Brain microvascular endothelial cell (primary cell): ENCODE measurements at regions not wholly inside any gene's neighbourhood (a gene's known extent, or its start where the extent isn't known, plus 50 kb on each side); places are given as distances from the start of the nearest gene placed in this dataset.

Experiments
- DNase-seq: peaks from one replicate; pipeline ENCODE4 v3.0.0-alpha.2; 2020
- H3K27ac ChIP-seq: fragments of 250-450 bp; sonication (Bioruptor Pico); 2 replicates; pipeline ENCODE4 v1.5.1; 2020; ENCODE audit warnings: mild to moderate bottlenecking, moderate library complexity
- H3K27me3 ChIP-seq: fragments of 250-450 bp; sonication (Bioruptor Pico); replicated peaks from 2 replicates; pipeline ENCODE4 v1.5.1; 2020; ENCODE audit warnings: mild to moderate bottlenecking
- H3K36me3 ChIP-seq: fragments of 250-450 bp; sonication (Bioruptor Pico); replicated peaks from 2 replicates; pipeline ENCODE4 v1.5.1; 2020; ENCODE audit warnings: mild to moderate bottlenecking
- H3K4me3 ChIP-seq: 2 replicates; pipeline ENCODE4 v1.5.1; 2011; ENCODE audit warnings: low read depth, mild to moderate bottlenecking, control low read depth, low read length, moderate library complexity
- CTCF ChIP-seq: IDR thresholded peaks from 2 replicates; pipeline ENCODE4 v1.5.1; 2011; ENCODE audit warnings: low read depth, mild to moderate bottlenecking, moderate library complexity, low read length, control low read depth, inconsistent platforms; ENCODE audit errors: missing control alignments
- in situ Hi-C: cut with HindIII; loops from 2 replicates; pipeline ENCODE4 v1.10.0; 2017; ENCODE audit warnings: low sequenced_read_pairs, low pct_ligation_motif_present

GRCh38 chr3:95212117-95212516, 1149.3 kb downstream of the NSUN3 start:
- H3K4me3 ChIP-seq, result no peak overlapping the region
- no peak overlapping the region for H3K27ac ChIP-seq
- H3K36me3 ChIP-seq, result no peaks in the 10 kb centered on the region
- in situ Hi-C loops, result no loop called here
- DNase-seq, result no peak
- no peaks in the 10 kb centered on the region for H3K27me3 ChIP-seq
- no peak for TF ChIP-seq CTCF

DNA sequence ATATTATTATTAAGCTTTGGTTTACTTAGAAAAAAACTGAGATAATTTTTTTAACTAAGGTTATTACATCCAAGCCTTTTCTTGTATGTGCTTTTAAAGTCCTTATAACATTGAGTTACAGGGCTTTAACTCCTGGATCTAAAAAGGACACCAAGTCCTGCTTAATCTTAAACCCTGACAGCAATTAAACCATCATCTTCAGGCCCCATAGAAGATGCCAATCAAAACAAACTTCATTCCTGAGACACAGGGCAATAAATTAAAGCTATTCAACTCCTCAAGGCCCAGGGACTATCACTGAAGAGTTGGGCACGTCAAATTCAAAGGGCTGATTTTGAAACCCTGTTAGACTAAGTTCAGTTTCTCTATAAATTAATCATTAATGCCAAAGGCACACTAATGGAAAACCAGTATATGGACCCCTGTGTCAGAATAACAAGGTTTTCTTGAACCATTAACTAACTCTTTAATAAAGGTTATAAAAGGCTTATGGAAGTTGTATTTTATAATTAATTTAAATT, 1152.6 kb downstream of the NSUN3 start:
- no peak for TF ChIP-seq CTCF
- no peak for DNase-seq
- Histone ChIP-seq H3K27me3 (no peaks in the 10 kb centered on the region), H3K4me3 (no peak overlapping the region), H3K27ac (no peak overlapping the region), H3K36me3 (no peaks in the 10 kb centered on the region)
- in situ Hi-C loops, result no loop called here

- no peaks in the 10 kb centered on the region for H3K27me3 ChIP-seq
- H3K4me3 ChIP-seq, result no peak overlapping the region
- no peaks in the 10 kb centered on the region for H3K36me3 ChIP-seq
- in situ Hi-C loops, result no loop called here
- no peak for TF ChIP-seq CTCF
- DNase-seq, result no peak
- H3K27ac ChIP-seq, result no peak overlapping the region
Measured at GRCh38 chr3:95217661-95218060, 1154.8 kb downstream of the NSUN3 start.

DNA sequence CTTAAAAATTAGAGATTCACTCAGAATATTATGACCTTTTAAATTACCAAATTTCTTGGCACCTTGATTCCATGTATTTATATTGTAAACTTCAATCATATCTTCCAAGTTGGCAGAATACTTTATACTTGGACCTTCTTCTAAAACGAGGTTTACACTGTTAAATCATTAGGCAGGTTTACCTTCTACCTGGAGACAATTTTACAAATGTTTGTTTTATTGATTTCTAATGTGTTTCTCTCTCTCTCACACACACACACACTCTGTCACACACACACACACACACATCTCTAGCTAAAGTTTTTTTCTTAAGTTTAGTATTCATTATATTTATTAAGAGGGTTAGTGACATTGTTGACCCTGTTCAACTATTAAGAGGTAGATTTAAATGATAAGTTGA, 1155.6 kb downstream of the NSUN3 start:
- DNase-seq, result no peak
- TF ChIP-seq CTCF, result no peak
- H3K27ac ChIP-seq, result no peak overlapping the region
- H3K36me3 ChIP-seq, result no peaks in the 10 kb centered on the region
- no peak overlapping the region for H3K4me3 ChIP-seq
- in situ Hi-C loops, result no loop called here
- no peaks in the 10 kb centered on the region for H3K27me3 ChIP-seq

DNA sequence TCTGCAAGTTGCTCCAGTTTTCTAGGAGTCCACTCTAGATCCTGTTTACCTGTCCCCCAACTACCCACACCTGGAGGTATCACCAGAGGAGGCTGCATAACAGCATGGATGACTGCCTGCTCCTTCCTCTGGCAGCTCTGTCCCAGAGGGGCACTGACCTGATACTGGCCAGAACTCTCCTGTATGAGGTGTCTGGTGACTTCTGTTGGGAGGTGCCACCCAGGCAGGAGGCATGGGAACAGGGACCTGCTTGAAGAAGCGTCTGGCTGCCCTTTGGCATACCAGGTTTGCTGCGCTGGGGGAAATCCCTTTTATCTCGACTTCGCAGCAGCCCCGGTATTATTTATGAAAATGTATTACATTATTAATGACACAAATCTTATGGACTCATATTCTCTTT, 1163.6 kb downstream of the NSUN3 start:
- H3K27ac ChIP-seq, result no peak overlapping the region
- H3K36me3 ChIP-seq, result no peaks in the 10 kb centered on the region
- no peaks in the 10 kb centered on the region for H3K27me3 ChIP-seq
- no peak for DNase-seq
- no peak for TF ChIP-seq CTCF
- in situ Hi-C loops, result no loop called here
- no peak overlapping the region for H3K4me3 ChIP-seq

GRCh38 chr3:95227092-95227491, 1164.2 kb downstream of the NSUN3 start:
- H3K36me3 ChIP-seq, result no peaks in the 10 kb centered on the region
- H3K27ac ChIP-seq, result no peak overlapping the region
- TF ChIP-seq CTCF, result no peak
- DNase-seq, result no peak
- in situ Hi-C loops, result no loop called here
- no peaks in the 10 kb centered on the region for H3K27me3 ChIP-seq
- no peak overlapping the region for H3K4me3 ChIP-seq
